NT2/D1 (cell line): ENCODE measurements at regions not wholly inside any gene's neighbourhood (a gene's known extent, or its start where the extent isn't known, plus 50 kb on each side); places are given as distances from the start of the nearest gene placed in this dataset.

Experiments used
- SUZ12 ChIP-seq: IDR thresholded peaks from 2 replicates; pipeline ENCODE4 v1.6.1; 2011; ENCODE audit not compliant: insufficient read length, insufficient read depth; ENCODE audit errors: extremely low read depth
- YY1 ChIP-seq: IDR thresholded peaks from 2 replicates; pipeline ENCODE4 v1.6.1; 2011; ENCODE audit not compliant: insufficient read length, insufficient read depth

DNA sequence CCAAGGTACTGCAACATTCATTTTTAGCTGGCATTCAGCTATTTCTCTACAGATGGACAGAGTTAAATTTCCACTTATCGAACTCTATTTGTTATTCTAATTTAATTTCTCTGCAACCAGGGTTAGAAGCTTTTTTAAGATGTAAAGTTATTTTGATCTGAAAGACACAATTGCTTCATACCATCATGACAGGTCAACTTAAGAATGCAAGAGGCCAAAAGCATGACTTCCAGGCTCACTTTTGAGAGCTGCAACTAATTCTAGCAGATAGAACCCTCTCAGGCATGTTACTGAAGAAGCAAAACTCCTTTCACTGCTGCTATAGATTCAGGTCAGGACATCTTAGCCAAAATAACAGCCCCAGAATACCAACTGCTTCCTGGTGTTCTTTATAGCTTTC, 86.5 kb upstream of the GALNT18 start:
- TF ChIP-seq SUZ12 = no peak
- TF ChIP-seq YY1 = no peak
